H1 (cell line): ENCODE measurements at regions not wholly inside any gene's neighbourhood (a gene's known extent, or its start where the extent isn't known, plus 50 kb on each side); places are given as distances from the start of the nearest gene placed in this dataset.

Experiments used
- HDAC6 ChIP-seq: IDR thresholded peaks from one replicate; pipeline ENCODE4 v1.7.1; 2012; ENCODE audit warnings: low read depth, mild to moderate bottlenecking, inconsistent platforms, low read length, moderate library complexity
- MAFK ChIP-seq: IDR thresholded peaks from 2 replicates; pipeline ENCODE4 v1.6.1; 2012; ENCODE audit warnings: low read depth, mild to moderate bottlenecking, improper control_type of control experiment, low read length
- SP2 ChIP-seq: IDR thresholded peaks from 2 replicates; pipeline ENCODE4 v1.6.1; 2012; ENCODE audit warnings: mild to moderate bottlenecking, low read length, inconsistent platforms
- TCF12 ChIP-seq: IDR thresholded peaks from 2 replicates; pipeline ENCODE4 v1.6.1; 2011; ENCODE audit warnings: low read depth, mild to moderate bottlenecking, low read length
- TEAD4 ChIP-seq: IDR thresholded peaks from 2 replicates; pipeline ENCODE4 v1.6.1; 2012; ENCODE audit warnings: low read depth, low read length, inconsistent platforms, mixed read lengths

- TF ChIP-seq MAFK: no peak
- TF ChIP-seq SP2: no peak
- no peak for TF ChIP-seq TCF12
- no peak for TF ChIP-seq TEAD4
- no peak for TF ChIP-seq HDAC6
Measured at GRCh38 chr1:38270849-38271633, 224.4 kb upstream of the POU3F1 start (continued).
